ENCODE measurements at regions not wholly inside any gene's neighbourhood (a gene's known extent, or its start where the extent isn't known, plus 50 kb on each side); places are given as distances from the start of the nearest gene placed in this dataset.

DNA sequence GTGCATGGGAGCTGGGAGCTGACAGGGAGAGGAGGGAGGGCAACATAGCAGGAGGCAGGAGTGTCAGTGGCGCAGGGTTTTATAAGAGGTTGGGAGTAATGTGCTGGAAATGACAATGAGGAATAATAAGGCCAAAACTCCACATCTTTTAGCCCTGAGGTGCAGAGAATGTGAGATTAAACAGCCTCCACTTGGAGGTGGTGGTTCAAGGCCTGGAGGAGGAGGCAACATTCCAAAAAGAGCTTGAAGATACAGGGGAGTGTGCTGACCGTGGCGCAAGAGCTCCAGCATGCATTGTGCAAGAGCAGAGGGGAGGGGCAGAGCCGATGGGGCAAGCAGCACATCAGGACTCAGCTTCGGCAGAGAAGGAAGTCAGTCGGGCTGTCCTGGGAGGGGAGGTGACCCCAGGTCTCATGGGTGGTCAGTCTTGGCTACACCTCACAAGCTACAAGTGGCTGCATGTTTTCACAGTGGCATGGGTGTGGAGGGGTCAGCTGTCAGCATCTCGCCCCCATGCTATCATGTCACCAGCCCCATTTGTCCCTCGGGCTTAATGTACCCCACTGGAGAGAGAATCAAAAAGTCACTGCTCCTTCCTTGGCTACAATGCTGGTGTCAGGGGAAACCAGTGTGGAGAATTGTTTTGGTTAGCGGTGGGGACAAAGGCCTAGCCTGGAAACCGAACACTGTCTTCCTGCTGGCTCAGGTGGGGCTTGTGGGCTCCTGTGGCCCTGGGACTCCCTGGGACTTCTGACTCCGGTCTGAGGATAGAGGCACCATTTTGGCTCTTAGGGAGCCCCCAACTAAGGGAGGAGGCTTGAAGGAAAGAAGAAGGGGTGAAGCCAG lies 208.0 kb downstream of the ZFP36L2 start:
- no peak overlapping the region for H3K4me3 Mint-ChIP-seq (ENCODE audit: unreplicated experiment)
- peaks cover 14% of the 10 kb centered on the region for H3K9me3 Mint-ChIP-seq (ENCODE audit: low read depth)
- H3K36me3 Mint-ChIP-seq (ENCODE audit: low read depth): peaks cover 5% of the 10 kb centered on the region
- DNase-seq (ENCODE audit: low spot score): peak; percentile 52
- TF ChIP-seq, protein P1, sequence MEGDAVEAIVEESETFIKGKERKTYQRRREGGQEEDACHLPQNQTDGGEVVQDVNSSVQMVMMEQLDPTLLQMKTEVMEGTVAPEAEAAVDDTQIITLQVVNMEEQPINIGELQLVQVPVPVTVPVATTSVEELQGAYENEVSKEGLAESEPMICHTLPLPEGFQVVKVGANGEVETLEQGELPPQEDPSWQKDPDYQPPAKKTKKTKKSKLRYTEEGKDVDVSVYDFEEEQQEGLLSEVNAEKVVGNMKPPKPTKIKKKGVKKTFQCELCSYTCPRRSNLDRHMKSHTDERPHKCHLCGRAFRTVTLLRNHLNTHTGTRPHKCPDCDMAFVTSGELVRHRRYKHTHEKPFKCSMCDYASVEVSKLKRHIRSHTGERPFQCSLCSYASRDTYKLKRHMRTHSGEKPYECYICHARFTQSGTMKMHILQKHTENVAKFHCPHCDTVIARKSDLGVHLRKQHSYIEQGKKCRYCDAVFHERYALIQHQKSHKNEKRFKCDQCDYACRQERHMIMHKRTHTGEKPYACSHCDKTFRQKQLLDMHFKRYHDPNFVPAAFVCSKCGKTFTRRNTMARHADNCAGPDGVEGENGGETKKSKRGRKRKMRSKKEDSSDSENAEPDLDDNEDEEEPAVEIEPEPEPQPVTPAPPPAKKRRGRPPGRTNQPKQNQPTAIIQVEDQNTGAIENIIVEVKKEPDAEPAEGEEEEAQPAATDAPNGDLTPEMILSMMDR (IDR thresholded peaks at IDR 0.05): no peak
- H3K27ac Mint-ChIP-seq (ENCODE audit: unreplicated experiment): no peak overlapping the region
- H3K4me1 Mint-ChIP-seq (ENCODE audit: low read depth): no peaks in the 10 kb centered on the region
- H3K27me3 Mint-ChIP-seq (ENCODE audit: low read depth): no peaks in the 10 kb centered on the region

DNA sequence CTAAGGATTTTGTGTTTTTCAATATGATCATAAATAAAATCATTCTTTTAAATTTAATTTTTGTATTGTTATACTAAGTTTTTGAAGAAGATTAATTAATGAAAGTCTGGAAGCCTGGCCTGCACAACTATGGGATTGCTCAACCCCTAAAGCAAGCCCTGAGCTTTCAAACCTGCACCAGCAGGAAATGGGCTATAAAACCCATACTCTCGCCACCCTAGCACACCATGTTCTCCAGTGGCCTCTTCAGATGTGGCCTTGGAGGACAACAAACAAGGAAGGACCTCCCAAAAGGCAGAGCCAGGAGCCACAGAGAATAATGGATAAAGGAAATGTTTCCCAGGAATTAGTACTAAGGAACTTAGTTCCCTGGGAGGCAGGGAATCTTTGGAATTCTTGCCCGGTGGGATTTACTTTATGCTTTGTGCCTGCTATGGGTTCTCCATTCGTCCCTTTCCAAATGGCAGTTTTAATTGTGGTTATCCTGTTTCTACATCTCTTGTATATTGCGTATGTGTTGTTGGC lies 212.5 kb downstream of the ZFP36L2 start:
- Mint-ChIP-seq H3K4me1 (ENCODE audit: low read depth) (no peaks in the 10 kb centered on the region), H3K27me3 (ENCODE audit: low read depth) (no peaks in the 10 kb centered on the region), H3K9me3 (ENCODE audit: low read depth) (no peaks in the 10 kb centered on the region), H3K4me3 (ENCODE audit: unreplicated experiment) (no peak overlapping the region), H3K36me3 (ENCODE audit: low read depth) (no peaks in the 10 kb centered on the region), H3K27ac (ENCODE audit: unreplicated experiment) (no peak overlapping the region)
- DNase-seq (ENCODE audit: low spot score): no peak
- TF ChIP-seq, protein P1 (IDR thresholded peaks at IDR 0.05): no peak

DNA sequence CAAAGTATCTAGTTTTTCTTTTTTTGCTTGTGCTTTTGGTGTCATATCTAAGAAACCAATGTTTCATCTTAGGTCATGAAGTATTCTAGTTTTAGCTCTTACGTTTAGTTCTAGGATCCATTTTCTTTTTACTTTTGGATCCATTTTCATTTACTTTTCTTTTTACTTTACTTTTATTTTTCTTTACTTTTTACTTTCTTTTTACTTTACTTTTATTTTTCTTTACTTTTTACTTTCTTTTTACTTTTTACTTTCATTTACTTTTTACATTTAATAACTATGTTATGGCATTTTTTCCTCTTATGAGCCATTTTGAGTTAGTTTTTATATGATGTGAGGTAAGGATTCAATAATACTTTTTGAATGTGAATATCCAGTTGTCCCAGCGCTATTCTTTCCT lies 213.4 kb downstream of the ZFP36L2 start:
- peaks cover 4% of the 10 kb centered on the region for H3K9me3 Mint-ChIP-seq (ENCODE audit: low read depth)
- no peaks in the 10 kb centered on the region for H3K27me3 Mint-ChIP-seq (ENCODE audit: low read depth)
- H3K4me1 Mint-ChIP-seq (ENCODE audit: low read depth): no peaks in the 10 kb centered on the region
- TF ChIP-seq, protein P1 (IDR thresholded peaks at IDR 0.05): no peak
- H3K36me3 Mint-ChIP-seq (ENCODE audit: low read depth): no peaks in the 10 kb centered on the region
- no peak for DNase-seq (ENCODE audit: low spot score)
- H3K4me3 Mint-ChIP-seq (ENCODE audit: unreplicated experiment): no peak overlapping the region
- no peak overlapping the region for H3K27ac Mint-ChIP-seq (ENCODE audit: unreplicated experiment)

DNA sequence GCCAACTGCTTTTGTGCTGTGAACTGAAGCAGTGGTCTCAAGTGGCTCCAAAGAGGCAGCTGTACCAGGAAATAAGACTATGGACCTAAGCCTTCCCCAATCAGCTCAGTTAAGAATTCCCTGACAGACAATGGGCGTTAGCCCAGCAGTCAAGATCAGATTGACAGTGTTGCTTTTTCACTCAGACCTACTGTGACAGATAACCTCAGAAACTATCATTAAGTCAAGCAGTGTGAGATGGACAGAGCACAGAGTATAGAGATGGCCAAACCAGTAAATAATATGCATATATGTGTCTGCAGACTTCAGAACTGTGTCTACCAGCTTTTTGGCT lies 215.3 kb downstream of the ZFP36L2 start:
- TF ChIP-seq, protein P1 (IDR thresholded peaks at IDR 0.05): no peak
- Mint-ChIP-seq H3K4me1 (ENCODE audit: low read depth) (no peaks in the 10 kb centered on the region), H3K4me3 (ENCODE audit: unreplicated experiment) (no peak overlapping the region), H3K9me3 (ENCODE audit: low read depth) (peaks cover 6% of the 10 kb centered on the region), H3K27me3 (ENCODE audit: low read depth) (no peaks in the 10 kb centered on the region), H3K36me3 (ENCODE audit: low read depth) (no peaks in the 10 kb centered on the region), H3K27ac (ENCODE audit: unreplicated experiment) (no peak overlapping the region)
- DNase-seq (ENCODE audit: low spot score): no peak

DNA sequence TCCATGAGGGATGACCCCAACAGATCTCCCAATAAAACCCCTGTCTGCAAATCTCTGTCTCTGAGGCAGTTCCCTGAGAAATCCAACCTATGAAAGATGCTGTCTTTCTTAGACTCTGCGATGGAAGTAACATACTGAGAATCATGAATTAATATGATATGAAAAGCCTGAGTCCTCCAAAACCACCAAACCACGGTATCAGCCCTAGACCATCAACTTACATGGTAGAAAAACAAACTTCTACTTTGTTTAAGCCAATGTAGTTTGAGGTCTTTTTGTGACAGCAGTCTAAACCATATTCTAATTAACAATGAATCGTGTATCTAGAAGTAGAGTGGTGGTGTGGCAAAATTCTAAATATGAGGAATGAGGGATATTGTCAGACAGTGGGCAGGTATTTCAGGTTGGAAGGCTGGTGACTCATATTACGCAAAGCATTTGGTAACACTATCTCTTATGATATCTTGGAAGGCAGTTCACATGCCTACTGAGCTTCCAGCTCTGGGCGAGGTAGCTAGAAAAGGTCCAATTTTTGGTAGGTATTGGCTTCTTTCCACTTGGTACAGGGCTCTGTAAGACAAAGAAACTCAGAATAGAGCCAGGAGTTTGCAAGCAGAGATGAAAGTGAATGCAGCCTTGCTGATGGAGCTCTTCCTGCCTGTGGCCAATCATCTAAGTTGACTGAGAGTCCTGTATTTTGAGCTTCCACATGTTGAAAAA lies 215.8 kb downstream of the ZFP36L2 start:
- no peaks in the 10 kb centered on the region for H3K36me3 Mint-ChIP-seq (ENCODE audit: low read depth)
- DNase-seq (ENCODE audit: low spot score): no peak
- TF ChIP-seq, protein P1 (IDR thresholded peaks at IDR 0.05): no peak
- no peaks in the 10 kb centered on the region for H3K27me3 Mint-ChIP-seq (ENCODE audit: low read depth)
- no peak overlapping the region for H3K4me3 Mint-ChIP-seq (ENCODE audit: unreplicated experiment)
- H3K27ac Mint-ChIP-seq (ENCODE audit: unreplicated experiment): no peak overlapping the region
- peaks cover 6% of the 10 kb centered on the region for H3K9me3 Mint-ChIP-seq (ENCODE audit: low read depth)
- peaks cover 5% of the 10 kb centered on the region for H3K4me1 Mint-ChIP-seq (ENCODE audit: low read depth)
